GM12873 (cell line): ENCODE measurements at regions not wholly inside any gene's neighbourhood (a gene's known extent, or its start where the extent isn't known, plus 50 kb on each side); places are given as distances from the start of the nearest gene placed in this dataset.

Source experiments
- CTCF ChIP-seq: IDR thresholded peaks from 2 replicates; pipeline ENCODE4 v1.5.1; 2012; ENCODE audit warnings: low read depth, mild to moderate bottlenecking, moderate library complexity, low read length, control low read depth; ENCODE audit not compliant: insufficient read depth; ENCODE audit errors: missing control alignments

GRCh38 chr14:80074900-80075574, 136.3 kb downstream of the DIO2 start:
- no peak for TF ChIP-seq CTCF

GRCh38 chr14:80059041-80059440, 152.3 kb downstream of the DIO2 start:
- no peak for TF ChIP-seq CTCF

GRCh38 chr14:80056497-80056801, 154.9 kb downstream of the DIO2 start:
- TF ChIP-seq CTCF: no peak

- peak; percentile 69 for TF ChIP-seq CTCF
These were observed 155.4 kb downstream of the DIO2 start for GRCh38 chr14:80055667-80056496.

GRCh38 chr14:80055226-80055625, 156.1 kb downstream of the DIO2 start:
- TF ChIP-seq CTCF: no peak

- TF ChIP-seq CTCF: no peak
These were observed 157.3 kb downstream of the DIO2 start for GRCh38 chr14:80054020-80054419.

GRCh38 chr14:80049055-80049454, 162.2 kb downstream of the DIO2 start:
- no peak for TF ChIP-seq CTCF
